ENCODE measurements at regions not wholly inside any gene's neighbourhood (a gene's known extent, or its start where the extent isn't known, plus 50 kb on each side); places are given as distances from the start of the nearest gene placed in this dataset.
"Not testable (repeated sequence)": the region's sequence is repeated elsewhere in the genome, so short reads cannot be mapped to it uniquely, and the experiment has no call there.

DNA sequence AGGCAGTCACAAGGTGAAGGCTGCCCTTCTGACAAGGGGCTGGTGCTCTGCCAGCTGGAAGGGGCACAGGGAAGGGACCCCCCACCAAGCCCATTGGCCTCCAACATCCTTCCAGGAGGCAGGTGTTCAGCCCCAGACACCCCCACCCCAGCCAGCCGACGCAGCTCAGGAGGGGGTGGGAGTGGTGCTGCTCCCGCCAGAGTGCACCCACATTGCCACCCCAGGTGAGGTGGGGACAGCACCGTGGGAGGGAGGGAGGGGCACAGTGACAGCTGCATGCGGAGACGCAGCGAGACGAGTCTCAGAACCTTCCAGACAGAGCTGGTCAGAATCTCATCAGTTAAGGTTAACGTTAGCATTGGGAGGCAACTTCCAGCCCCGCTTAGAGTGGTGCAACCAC is 121.6 kb upstream of the FOXD4L5 start:
- intact Hi-C loops (cut with micrococcal nuclease); DNase-seq; H3K36me3 Mint-ChIP-seq; POLR2A ChIA-PET; H3K4me3 Mint-ChIP-seq; CTCF ChIA-PET; H3K27ac Mint-ChIP-seq; H3K4me1 Mint-ChIP-seq (ENCODE audit: low read depth); H3K27me3 Mint-ChIP-seq: not testable (repeated sequence)
- peaks cover 26% of the 10 kb centered on the region for H3K9me3 Mint-ChIP-seq

DNA sequence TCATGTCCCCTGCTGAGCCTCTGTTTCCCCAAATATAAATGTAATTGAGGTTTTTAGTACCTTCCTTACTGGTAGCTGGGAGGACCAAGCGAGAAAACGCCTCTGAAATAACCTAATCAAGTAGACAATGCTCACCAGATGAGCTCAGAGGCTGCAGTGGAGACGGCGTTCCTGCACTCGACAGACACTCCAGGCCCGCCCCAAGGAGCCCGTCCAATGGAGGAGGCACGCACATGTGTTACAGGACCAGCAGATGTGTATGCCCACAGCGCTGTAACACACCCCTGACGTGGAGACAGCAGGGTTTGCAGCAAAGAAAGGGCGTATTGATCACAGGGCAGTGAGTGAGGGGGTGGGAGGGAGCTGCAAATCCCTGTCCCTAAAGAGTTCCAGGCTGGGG is 120.8 kb upstream of the FOXD4L5 start:
- H3K9me3 Mint-ChIP-seq, result peaks cover 26% of the 10 kb centered on the region
- CTCF ChIA-PET, result not testable (repeated sequence)

DNA sequence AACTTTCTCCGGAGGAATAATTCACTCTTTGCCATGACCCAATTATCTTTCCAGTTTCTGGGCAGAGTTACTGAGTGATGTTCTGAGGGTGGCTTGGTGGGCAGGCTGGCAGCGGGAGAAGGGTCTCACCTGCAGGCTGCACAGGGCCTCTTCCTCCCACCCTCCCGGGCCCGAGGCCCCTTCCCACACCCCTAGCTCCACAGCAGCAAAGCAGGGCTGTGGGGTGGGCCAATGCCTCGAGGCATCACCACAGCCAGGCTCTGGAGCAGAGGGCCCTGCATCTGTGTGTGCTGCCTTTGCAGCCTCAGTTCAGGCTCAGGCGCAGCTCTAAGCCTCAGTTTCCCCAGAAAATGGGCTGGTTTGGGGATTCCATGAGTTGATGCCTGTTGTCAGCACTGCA is 120.2 kb upstream of the FOXD4L5 start:
- ChIA-PET CTCF (no interaction called here), POLR2A (no interaction called here)
- Mint-ChIP-seq H3K9me3 (peaks cover 29% of the 10 kb centered on the region), H3K27ac (no peak overlapping the region), H3K36me3 (no peaks in the 10 kb centered on the region), H3K4me1 (ENCODE audit: low read depth) (no peaks in the 10 kb centered on the region), H3K4me3 (no peak overlapping the region), H3K27me3 (no peaks in the 10 kb centered on the region)
- no peak for DNase-seq
- intact Hi-C loops (cut with micrococcal nuclease), result no loop called here

More for the DNA sequence above, 120.8 kb upstream of the FOXD4L5 start:
- H3K4me3 Mint-ChIP-seq; POLR2A ChIA-PET; H3K36me3 Mint-ChIP-seq; intact Hi-C loops (cut with micrococcal nuclease); H3K27ac Mint-ChIP-seq; DNase-seq; H3K4me1 Mint-ChIP-seq (ENCODE audit: low read depth); H3K27me3 Mint-ChIP-seq: not testable (repeated sequence)

DNA sequence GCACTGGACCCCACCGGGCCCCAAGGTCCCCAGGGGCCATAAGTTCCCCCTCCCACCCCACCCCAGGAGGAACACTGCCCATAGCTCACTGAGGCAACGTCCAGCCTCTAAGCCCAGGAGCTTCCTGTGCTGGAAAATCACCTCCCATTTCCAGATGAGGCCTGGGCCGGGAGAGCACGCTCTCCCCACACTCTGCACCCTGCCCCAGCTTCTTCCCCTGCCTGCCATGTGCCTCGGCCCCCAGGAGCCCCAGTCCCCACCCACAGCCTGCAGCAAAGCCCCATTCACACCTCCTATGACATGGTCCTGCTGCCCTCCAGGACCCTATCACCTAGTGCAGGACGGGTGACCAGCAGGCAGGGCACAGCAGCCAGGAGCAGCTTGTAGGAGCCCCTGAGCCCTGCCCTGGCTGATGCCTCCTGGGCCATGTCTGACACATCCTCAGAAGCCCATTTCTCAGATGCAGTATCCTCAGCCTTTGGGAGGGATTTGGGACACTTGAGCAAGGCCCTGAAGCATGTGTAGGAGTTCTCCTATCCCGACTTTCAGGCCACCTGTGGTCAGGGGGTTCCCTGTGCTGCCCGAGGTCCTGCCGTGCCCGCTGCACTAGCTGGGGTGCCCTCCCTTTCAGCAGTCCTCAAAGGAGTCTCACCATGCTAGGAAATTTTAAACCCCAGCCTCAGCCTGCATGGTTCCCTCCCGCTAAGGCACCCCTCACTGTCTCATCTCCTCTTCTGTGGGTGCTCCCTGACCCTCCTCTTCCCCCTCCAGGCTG is 119.4 kb upstream of the FOXD4L5 start:
- no peak for DNase-seq
- CTCF ChIA-PET, result no interaction called here
- Mint-ChIP-seq H3K4me1 (ENCODE audit: low read depth) (no peaks in the 10 kb centered on the region), H3K36me3 (no peaks in the 10 kb centered on the region), H3K9me3 (peaks cover 26% of the 10 kb centered on the region), H3K4me3 (no peak overlapping the region), H3K27me3 (no peaks in the 10 kb centered on the region), H3K27ac (no peak overlapping the region)
- POLR2A ChIA-PET, result no interaction called here
- intact Hi-C loops (cut with micrococcal nuclease), result no loop called here

DNA sequence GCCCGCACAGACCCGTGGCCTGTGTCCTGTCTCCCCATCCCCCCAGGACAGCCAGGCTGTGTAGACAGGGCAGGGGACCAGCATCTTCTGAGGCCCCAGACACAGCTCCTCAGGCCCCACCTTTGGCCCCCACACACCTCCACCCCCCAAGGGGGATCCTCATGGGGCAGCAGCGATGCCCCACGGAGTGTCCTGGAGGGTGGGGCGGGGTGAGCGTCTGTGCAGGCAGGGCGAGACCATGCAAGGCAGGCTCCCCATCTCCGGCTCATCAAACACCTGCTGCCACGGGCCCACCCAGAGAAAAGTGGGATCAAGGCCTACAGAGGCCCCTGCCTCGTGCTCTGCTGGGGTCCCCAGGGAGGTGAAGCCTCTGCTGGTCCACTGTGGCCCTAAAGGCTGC is 118.7 kb upstream of the FOXD4L5 start:
- ChIA-PET CTCF (no interaction called here), POLR2A (no interaction called here)
- intact Hi-C loops (cut with micrococcal nuclease), result no loop called here
- no peak overlapping the region for H3K27ac Mint-ChIP-seq
- no peaks in the 10 kb centered on the region for H3K4me1 Mint-ChIP-seq (ENCODE audit: low read depth)
- no peak overlapping the region for H3K4me3 Mint-ChIP-seq
- H3K36me3 Mint-ChIP-seq, result no peaks in the 10 kb centered on the region
- DNase-seq, result no peak
- peaks cover 27% of the 10 kb centered on the region for H3K9me3 Mint-ChIP-seq
- no peaks in the 10 kb centered on the region for H3K27me3 Mint-ChIP-seq

DNA sequence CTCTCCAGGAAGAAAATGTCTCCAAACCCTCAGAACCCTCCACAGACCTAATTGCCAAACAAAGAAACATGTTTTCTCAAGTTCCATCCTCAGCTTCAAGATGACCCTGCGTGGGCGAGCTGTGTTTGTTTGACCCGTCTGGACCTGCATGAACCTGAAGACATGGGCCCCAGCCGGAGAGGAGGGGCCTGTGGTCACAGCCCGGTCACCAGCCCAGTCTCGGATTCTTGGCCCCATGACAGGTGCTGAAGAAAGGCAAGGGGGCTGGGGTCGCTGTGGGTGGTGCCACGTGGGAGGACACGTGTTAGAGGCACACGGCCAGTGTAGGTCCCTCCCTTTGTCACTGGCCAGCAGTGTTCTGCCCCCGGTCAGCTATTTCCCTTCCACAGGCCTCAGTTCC is 118.1 kb upstream of the FOXD4L5 start:
- H3K36me3 Mint-ChIP-seq; H3K4me1 Mint-ChIP-seq (ENCODE audit: low read depth); DNase-seq; CTCF ChIA-PET; intact Hi-C loops (cut with micrococcal nuclease); H3K4me3 Mint-ChIP-seq; H3K27ac Mint-ChIP-seq; H3K27me3 Mint-ChIP-seq; POLR2A ChIA-PET: not testable (repeated sequence)
- H3K9me3 Mint-ChIP-seq, result peaks cover 25% of the 10 kb centered on the region

DNA sequence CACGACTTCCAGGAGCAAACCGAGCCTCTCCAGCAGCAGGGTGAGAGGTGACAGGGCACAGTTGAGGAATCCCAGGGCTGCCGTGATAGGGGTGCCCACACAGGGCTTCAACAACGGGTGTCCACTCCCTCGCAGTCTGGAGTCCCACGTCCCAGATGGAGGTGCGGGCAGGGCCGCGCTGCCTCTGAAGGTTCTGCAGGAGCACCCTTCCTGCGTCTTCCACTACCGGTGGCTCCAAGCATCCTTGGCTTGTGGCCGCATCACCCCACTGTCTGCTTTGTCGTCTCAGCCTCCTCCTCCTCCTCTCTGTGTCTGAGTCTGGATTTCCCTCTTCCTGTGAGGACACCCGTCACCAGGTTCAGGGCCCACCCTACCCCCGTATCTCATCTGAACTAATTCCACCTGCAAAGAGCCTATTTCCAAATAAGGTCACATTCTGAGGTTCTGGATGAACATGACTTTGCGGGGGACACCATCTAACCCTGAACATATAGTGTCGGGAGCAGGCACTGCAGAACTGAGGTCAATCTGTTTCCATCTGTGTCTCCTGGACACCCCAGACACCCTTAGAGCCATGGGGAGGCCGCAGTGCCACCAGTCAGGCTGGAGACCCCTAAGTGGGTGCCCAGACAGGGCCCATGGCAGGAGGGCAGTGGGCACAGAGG is 117.3 kb upstream of the FOXD4L5 start:
- intact Hi-C loops (cut with micrococcal nuclease); H3K27me3 Mint-ChIP-seq; H3K4me1 Mint-ChIP-seq (ENCODE audit: low read depth); CTCF ChIA-PET; POLR2A ChIA-PET; H3K36me3 Mint-ChIP-seq; H3K4me3 Mint-ChIP-seq; DNase-seq; H3K27ac Mint-ChIP-seq: not testable (repeated sequence)
- H3K9me3 Mint-ChIP-seq, result peaks cover 24% of the 10 kb centered on the region

DNA sequence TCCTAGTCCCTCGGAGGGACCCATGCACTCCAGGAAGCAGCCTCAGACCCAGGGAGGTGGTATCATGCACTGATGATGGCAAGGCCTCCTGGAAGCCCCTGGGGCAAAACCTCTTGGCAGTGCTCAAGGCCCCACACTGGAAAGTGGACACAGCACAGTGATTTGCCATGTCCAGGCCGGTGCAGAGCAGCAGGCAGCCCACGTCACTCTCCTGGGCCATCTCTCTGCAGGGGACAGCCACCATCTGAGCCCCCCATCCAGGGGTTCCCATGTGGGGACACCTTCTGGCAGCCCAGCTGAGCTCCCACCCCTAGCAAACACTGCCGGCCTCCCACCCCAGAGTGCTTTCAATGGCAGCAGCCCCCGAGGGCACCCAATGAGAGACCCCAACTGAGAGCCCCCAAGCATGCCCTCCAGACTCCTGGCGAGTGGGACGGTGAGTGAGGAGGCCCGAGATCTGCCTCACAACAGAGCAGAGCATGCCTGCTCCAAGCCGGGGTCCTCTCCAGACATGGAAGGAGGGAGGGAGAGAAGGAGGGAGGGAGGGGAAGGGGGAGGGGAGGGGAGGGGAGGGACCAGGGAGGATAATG is 116.5 kb upstream of the FOXD4L5 start:
- DNase-seq; POLR2A ChIA-PET; H3K4me1 Mint-ChIP-seq (ENCODE audit: low read depth); intact Hi-C loops (cut with micrococcal nuclease); H3K36me3 Mint-ChIP-seq; CTCF ChIA-PET; H3K27ac Mint-ChIP-seq; H3K4me3 Mint-ChIP-seq; H3K27me3 Mint-ChIP-seq: not testable (repeated sequence)
- peaks cover 25% of the 10 kb centered on the region for H3K9me3 Mint-ChIP-seq

DNA sequence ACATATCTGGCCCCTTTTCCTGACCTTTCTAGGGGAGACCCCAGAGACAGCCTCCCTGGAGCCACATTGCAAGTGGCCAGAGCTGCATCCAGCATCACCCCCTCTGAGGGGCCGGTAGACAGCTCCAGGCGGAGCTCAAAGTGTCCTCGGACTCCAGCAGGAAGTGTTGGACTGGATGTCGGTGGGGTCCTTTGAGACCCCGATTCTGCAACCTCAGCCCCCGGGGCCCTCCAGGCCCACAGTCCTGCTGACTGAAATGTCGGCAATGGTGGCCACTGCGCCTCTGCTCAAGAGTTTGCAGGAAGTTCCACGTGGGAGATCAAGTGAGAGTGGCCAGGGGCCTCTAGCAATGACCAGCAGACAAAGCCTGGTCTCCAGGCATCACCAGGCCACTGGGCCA is 115.9 kb upstream of the FOXD4L5 start:
- H3K4me3 Mint-ChIP-seq, result no peak overlapping the region
- H3K4me1 Mint-ChIP-seq (ENCODE audit: low read depth), result no peaks in the 10 kb centered on the region
- H3K27me3 Mint-ChIP-seq, result no peaks in the 10 kb centered on the region
- H3K36me3 Mint-ChIP-seq, result no peaks in the 10 kb centered on the region
- ChIA-PET POLR2A (no interaction called here), CTCF (no interaction called here)
- intact Hi-C loops (cut with micrococcal nuclease), result no loop called here
- no peak for DNase-seq
- H3K27ac Mint-ChIP-seq, result no peak overlapping the region
- H3K9me3 Mint-ChIP-seq, result peaks cover 30% of the 10 kb centered on the region

DNA sequence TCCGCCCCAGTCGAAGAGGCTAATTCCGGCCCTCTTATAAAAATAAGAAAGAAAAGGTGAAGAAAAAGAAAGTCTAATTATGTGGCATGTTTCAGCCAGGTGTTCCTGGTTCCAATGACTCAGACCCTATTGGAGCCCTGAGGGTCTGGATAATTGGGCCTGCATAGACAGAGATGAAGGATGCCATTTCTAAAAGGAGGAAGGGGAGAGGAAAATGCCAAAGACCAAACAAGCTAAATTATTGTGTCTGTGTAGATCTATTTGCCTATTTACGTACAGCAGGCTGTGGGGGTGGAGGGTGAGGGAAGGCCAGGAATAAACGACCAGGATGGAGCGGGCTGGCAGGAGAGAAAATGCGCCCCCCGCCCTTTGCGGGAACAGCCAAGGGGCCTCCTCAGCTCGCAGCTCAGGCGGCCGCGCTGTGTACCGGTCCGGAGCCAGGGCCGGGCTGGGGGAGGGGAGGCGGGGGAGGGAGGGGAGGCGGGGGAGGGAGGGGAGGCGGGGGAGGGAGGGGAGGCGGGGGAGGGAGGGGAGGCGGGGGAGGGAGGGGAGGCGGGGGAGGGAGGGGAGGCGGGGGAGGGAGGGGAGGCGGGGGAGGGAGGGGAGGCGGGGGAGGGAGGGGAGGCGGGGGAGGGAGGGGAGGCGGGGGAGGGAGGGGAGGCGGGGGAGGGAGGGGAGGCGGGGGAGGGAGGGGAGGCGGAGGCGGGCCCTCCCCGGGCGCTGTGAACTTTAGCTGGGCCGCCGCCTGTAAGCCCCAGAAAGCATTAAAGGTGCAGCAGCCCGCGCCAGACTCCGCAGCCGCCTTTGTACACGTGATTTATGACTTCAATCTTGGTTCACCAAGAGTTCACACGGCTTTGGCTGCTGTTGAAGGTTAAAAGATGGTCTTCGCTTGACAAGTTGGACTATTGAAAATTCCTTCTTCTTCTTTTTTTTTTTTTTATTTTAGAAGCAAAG is 113.0 kb upstream of the FOXD4L5 start:
- H3K4me1 Mint-ChIP-seq (ENCODE audit: low read depth); CTCF ChIA-PET; H3K4me3 Mint-ChIP-seq; H3K27me3 Mint-ChIP-seq; H3K36me3 Mint-ChIP-seq; H3K27ac Mint-ChIP-seq; DNase-seq; intact Hi-C loops (cut with micrococcal nuclease); POLR2A ChIA-PET: not testable (repeated sequence)
- peaks cover 25% of the 10 kb centered on the region for H3K9me3 Mint-ChIP-seq

DNA sequence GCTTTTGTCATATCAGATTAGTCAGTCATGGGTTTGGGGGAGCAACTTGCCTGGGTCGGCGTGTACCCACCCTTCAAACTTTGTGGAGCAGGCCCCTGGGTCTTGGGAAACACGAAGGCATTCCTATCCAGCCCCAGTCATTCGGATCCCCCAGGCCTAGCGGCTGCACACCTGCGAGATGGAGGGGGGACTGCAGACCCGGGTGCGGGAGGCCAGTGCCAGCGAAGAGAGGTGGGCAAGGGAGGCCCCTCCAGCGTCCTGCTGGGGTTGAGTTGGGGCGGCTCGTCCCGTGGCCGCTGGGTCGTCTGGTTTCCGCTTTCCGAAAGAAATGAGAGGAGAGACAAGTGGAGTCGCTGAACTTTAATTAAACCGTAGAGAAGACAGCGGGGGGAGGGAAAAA is 112.2 kb upstream of the FOXD4L5 start:
- H3K4me3 Mint-ChIP-seq; CTCF ChIA-PET; POLR2A ChIA-PET; H3K27ac Mint-ChIP-seq; H3K27me3 Mint-ChIP-seq; DNase-seq; intact Hi-C loops (cut with micrococcal nuclease); H3K36me3 Mint-ChIP-seq; H3K4me1 Mint-ChIP-seq (ENCODE audit: low read depth): not testable (repeated sequence)
- peaks cover 22% of the 10 kb centered on the region for H3K9me3 Mint-ChIP-seq

DNA sequence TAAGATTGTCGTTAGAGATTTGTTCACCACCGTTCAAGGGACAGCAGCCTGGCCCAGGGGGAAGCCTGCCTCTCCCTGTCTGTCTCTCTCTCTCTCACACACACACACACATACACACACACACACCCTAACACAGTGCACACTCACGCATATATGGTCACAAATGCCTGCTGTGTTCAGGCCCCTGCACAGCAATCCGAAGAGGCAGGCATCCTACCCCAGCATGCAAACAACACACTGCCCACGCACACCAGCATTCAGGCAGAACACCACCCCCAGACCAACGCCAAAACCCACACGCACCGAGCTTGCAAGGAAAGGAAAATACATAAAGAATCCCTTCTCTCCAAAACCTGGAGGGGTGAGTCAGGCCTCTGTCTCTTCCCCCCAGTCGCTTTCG is 111.6 kb upstream of the FOXD4L5 start:
- intact Hi-C loops (cut with micrococcal nuclease); H3K27ac Mint-ChIP-seq; POLR2A ChIA-PET; CTCF ChIA-PET; H3K4me3 Mint-ChIP-seq; H3K27me3 Mint-ChIP-seq; H3K4me1 Mint-ChIP-seq (ENCODE audit: low read depth); H3K36me3 Mint-ChIP-seq; DNase-seq: not testable (repeated sequence)
- peaks cover 22% of the 10 kb centered on the region for H3K9me3 Mint-ChIP-seq
